ENCODE measurements at regions not wholly inside any gene's neighbourhood (a gene's known extent, or its start where the extent isn't known, plus 50 kb on each side); places are given as distances from the start of the nearest gene placed in this dataset.

DNA sequence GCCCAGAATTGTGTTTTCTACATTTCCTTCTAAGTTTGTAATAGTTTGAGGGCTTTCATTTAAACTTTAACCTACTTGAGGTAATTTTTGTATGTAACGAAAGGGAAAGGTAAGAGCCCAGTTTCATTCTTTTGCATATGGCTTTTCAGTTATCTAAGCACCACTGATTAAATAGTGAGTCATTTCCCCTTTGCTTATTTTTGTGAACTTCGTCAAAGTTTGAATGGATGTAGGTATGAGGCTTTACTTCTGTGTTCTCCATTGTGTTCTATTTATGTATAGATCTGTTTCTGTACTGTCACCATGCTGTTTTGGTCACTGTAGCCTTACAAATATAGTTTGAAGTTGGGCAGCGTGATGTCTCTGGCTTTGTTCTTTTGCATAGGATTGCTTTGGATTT is 944.8 kb upstream of the CNTNAP5 start:
- DNase-seq: no peak

DNA sequence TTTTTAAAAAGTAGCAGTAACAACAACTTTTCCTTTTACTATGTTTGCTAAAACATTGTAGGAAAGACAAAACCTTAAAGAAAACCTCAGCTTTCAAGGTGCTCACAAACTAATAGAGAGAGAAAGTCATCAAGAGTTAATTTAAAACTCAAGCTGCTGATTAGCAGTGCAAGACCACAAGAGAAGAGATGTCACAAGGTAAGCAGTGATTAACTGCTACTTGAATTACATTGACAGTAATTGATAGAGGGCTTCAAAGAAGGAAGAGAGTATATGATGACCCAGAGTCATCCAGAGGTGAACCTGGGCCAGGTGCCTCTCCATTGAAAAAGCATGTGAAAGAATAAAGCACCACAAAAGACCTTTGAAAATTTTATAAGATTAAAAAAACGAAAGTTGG is 939.6 kb upstream of the CNTNAP5 start:
- DNase-seq: no peak

DNA sequence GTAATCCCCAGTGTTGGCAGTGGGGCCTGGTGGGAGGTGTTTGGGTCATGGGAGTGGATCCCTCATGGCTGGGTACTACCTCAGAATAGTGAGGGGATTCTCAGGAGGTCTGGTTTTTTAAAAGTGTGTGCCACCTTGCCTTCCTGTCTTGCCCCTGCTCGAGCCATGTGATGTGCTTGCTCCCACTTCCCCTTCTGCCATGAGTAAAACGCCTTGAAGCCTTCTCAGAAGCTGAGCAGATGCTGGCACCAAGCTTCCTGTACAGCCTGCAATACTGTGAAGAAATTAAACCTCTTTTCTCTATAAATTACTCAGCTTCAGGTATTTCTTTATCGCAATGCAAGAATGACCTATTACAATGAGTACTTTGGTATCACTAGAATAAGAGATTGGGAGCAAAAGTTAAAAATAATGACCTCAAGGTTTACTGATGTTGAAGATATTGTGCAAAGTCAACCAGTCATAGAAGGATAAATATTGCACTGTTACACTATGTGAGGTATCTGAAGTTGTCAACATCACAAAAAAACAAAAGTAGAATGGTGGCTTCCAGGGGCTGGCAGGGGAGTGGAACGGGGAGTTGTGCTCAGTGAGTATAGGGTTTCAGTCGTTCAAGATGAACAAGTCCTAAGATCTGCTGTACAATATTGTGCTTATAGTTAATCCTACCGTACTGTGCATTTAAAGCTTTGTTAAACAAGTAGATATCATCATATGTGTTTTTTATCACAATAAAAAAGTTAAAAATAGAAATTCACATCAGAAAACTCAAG is 938.3 kb upstream of the CNTNAP5 start:
- no peak for DNase-seq

- no peak for DNase-seq
Measured at GRCh38 chr2:123091471-123091870, 933.6 kb upstream of the CNTNAP5 start.

DNA sequence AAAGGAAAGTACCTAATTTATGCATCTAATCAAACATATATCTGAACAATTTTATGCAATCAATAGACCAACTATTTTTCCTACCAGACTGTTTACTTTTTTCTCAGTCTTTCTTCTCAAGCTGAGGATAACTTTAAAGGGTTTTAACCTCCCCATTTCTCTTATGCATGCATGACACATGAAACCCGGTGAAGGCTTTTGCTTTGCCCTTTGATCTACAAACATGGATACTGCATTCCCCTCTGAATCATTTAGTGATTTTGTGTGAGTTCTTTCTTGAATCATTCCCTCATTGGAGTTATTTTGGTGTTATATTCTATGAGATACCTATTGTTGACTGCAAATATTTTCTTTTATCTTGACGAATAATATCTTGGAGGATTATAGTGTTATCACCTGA is 931.9 kb upstream of the CNTNAP5 start:
- no peak for DNase-seq

DNA sequence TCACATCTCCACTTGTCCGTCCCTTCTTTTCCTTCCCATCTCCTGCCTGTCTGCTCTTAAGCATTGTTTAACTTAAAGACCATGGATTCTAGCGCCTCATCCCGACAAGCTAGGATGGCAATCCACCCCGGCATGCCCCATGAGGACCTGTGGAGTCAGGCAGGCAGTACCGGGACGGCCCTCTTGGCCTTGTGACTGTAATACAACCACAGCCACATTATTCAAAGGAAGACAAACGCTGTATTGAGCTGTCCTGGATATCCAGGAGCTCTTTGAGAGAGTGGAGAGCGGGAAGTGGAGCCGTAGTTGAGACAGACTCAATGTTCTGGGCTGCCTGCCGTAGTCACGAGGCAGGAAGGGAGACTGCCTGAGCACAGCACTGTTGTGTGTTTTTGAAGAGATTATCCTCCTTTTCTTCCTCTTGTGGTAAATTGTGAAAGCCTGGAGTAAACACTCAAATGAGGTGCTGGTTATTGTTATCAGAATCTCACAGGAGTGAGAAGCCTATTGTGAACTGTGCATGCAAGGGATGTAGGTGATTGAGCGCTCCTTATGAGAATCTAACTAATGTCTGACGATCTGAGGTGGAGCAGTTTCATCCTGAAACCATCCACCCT is 929.8 kb upstream of the CNTNAP5 start:
- no peak for DNase-seq

DNA sequence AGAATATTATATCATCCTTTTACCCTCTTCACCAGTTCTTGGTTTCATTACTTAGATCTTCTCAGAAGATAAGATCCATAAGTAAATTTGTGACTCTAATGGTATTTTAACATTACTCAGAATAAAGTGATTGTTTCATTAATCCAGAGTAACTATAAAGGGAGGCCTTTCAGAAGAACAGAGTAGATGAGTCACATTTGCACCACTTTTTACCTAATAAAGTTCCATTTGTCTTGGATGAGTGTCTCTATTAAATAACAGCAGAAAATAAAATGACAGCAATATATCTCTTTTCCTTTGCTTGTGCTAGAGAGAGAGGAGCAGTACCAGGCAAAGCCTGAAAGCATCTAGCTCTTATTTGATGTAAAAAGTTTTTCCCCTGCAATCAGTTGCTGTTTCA is 926.5 kb upstream of the CNTNAP5 start:
- DNase-seq: no peak

DNA sequence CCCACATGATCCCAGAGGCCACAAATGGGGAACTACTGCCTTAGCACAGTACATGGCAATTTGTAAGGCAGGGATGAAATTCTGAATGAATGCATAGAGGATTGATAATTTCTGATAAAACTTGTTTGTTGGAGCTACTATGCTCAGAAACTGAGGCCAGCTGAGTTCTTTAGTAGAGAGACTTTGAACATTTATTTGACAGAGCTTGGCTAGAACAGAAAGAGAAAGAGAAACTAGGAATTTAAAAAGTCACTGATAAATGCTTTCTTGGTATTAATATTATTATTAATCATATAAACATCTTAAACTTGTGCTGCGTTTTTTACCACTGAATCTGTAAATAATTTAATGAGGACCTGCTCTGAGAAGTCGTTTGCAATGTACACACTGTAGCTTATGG is 923.7 kb upstream of the CNTNAP5 start:
- no peak for DNase-seq

GRCh38 chr2:123103902-123104301 is 921.2 kb upstream of the CNTNAP5 start:
- DNase-seq: no peak

DNA sequence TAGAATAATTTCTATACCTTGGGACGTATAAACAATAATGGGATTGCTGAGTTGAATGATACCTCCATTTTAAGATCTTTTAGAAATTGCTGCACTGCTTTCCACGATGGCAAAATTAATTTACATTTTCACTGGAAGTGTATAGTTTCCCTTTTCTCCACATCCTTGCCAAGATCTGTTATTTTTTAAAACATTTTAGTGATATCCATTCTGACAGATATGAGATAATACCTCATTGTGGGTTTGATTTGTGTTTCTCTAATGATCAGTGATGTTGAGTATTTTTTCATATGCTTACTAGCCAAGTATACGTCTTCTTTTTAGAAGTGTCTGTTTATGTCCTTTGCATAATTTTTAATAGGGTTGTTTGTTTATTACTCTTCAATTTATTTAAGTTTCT is 908.5 kb upstream of the CNTNAP5 start:
- DNase-seq: no peak

- no peak for DNase-seq
Measured at GRCh38 chr2:123127236-123127635, 897.9 kb upstream of the CNTNAP5 start.

GRCh38 chr2:123128951-123129350 is 896.1 kb upstream of the CNTNAP5 start:
- DNase-seq: no peak

DNA sequence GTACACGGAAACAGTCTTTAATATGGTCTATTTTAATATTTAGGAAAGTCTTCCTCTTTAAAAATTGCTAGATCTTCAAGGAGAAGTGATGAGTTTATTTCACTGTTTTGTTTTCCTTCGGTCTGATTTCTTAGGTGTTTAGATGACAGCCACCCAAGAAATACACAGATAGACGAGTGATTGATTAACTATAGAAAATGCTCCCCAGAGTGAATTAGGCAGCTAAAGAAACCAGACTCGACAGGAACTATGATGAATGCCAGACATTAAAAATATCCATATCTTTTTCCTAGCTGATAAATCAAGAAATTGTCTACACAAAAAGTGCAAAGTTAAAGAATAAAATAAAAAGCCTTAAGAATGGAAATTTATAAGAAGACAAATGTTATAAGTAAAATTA is 888.7 kb upstream of the CNTNAP5 start:
- DNase-seq: no peak

GRCh38 chr2:123144082-123144481 is 881.0 kb upstream of the CNTNAP5 start:
- DNase-seq: no peak

DNA sequence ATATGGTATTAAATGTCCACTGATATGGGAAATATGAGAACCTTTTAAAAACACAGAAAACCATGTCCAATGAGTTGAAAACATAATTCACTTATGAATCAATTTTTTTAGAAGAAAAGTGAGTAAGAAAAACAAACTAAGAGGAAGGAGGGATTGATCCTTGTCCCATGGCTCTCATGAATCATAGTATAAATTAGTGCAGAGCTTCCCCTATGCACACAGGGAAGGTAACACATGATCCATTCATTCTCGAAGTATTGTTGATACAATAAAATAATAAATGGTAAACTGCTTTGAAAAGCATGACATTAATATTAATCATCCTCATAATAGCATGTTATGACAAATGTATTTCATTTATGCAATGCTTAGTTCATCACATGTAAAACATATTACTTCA is 872.0 kb upstream of the CNTNAP5 start:
- DNase-seq: no peak

DNA sequence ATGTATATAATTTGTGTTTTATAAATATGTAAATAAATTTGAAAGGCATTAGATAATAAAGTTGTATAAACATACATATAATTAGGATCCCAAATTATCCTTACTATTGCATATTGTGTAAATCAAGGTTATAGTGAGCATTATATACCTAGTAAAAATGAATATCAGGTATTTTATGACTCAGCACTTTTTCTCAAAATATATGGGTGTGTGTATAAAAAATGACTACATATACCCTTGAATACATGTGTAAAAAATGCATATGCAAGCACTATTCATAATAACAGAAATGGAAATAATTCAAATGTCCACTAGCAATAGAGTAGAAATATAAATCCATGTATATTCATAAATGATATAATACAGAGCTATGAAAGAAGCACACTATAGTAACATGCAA is 870.9 kb upstream of the CNTNAP5 start:
- no peak for DNase-seq

GRCh38 chr2:123157016-123157415 is 868.1 kb upstream of the CNTNAP5 start:
- no peak for DNase-seq

DNA sequence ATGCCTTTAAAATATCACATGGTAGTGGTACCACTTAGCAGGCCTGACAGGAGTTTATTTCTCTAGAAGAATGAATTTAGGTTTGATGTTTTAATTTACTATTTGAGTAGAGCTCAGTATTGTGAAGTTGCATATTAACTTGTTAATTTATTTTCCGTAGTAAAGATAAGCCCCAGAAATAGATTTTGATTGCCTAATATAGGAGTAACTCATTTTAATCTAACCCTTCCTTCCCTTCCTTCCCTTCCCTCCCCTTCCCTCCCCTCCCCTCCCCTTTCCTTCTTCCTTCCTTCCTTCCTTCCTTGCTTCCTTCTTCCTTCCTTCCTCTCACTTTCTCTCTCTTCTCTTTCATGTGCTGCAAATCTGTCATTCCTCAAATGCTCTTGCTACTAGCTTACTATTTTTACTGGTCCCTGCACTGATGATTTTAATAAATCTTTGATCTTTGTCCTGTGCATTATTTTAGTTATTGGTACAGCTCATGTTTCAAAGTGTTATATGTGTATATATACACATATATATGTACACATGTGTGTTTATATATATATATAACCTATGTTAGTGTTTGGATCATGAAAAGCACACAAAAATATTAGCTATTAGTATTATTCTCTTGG is 862.6 kb upstream of the CNTNAP5 start:
- DNase-seq: no peak

DNA sequence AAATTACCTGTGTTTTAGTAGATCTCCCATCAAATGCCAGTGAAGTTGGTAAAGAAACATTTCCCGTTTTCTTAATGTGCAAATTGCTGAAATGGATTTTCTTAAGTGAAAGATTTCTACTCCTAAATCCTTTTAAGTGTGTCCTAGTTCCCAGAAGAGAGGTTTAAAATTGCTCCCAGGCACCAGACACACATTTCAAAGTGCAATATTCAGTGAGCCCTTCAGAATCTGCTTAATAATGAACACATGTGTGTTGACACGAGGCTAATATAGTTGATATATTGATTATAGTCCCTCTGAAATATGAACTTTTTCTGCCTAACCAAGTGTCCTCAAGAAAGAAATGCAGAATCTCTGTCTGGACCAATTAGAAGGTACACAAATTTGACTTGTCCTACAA is 861.7 kb upstream of the CNTNAP5 start:
- DNase-seq: no peak

GRCh38 chr2:123164216-123164615 is 860.9 kb upstream of the CNTNAP5 start:
- DNase-seq: no peak

DNA sequence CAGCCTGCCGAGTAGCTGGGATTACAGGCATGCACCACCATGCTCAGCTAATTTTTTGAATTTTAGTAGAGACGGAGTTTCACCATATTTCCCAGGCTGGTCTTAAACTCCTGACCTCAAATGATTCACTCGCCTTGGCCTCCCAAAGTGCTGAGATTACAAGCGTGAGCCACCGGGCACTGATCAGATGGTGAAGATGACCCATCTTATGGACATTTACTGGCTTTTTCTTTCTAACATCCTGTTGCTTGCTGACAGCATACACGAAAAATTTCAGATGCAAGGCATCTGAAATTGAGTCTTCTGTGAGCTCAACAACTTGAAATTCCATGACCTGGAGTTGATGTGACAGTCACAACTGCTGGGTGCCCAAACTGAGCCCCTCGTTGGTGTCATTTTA is 859.5 kb upstream of the CNTNAP5 start:
- DNase-seq: no peak

DNA sequence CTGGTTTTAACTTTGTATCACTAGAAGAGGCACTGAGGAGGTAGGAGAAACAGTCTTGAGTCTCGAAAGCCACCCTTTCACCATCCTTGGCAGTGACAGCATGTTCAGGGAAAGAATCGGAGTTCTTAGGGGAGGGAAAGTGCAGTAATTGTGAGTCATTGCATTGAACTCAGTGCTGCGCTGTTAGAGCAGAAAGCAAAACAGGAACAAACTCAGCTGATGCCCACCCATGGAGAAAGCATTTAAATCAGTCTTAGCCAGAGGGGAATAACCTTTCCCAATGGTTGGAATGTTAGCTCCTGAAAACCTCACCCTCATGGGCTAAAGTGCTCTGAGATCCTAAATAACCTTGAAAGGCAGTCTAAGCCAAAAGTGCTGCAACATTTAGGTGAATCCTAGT is 845.6 kb upstream of the CNTNAP5 start:
- DNase-seq: no peak

- no peak for DNase-seq
Measured at GRCh38 chr2:123195957-123196356, 829.1 kb upstream of the CNTNAP5 start.

- no peak for DNase-seq
Measured at GRCh38 chr2:123200035-123200434, 825.1 kb upstream of the CNTNAP5 start.

GRCh38 chr2:123207245-123207644 is 817.8 kb upstream of the CNTNAP5 start:
- DNase-seq: no peak

Measured in CD4-positive, alpha-beta T cell treated with Interleukin-12 subunit alpha and Interleukin-12 subunit beta, for 1 hour (primary cell).